CD14-positive monocyte (primary cell): ENCODE measurements at regions not wholly inside any gene's neighbourhood (a gene's known extent, or its start where the extent isn't known, plus 50 kb on each side); places are given as distances from the start of the nearest gene placed in this dataset.

Experiments
- DNase-seq, 3 donors: peaks; one replicate each; pipeline ENCODE4 v3.0.0-alpha.2; 2011 to 2022
- H2AFZ ChIP-seq: 2 replicates; pipeline ENCODE4 v1.6.0; 2012; ENCODE audit warnings: mild to moderate bottlenecking, low read depth, low read length, inconsistent platforms; ENCODE audit not compliant: insufficient read depth, poor library complexity, severe bottlenecking
- H3K27ac ChIP-seq, 2 donors: 1 replicate in 1 of 2; 2 replicates in 1 of 2; pipeline ENCODE4 v1.5.1; 2012 to 2013; ENCODE audit warnings: low read length in 2 of 2, control low read depth in 1 of 2, inconsistent platforms in 1 of 2, low read depth in 1 of 2, mild to moderate bottlenecking in 1 of 2
- H3K27me3 ChIP-seq, 2 donors: one replicate each; pipeline versions ENCODE4 v1.6.0 to v1.6.1; 2011 to 2013; ENCODE audit warnings: low read length in 2 of 2; ENCODE audit not compliant: control insufficient read depth in 2 of 2, insufficient read depth in 2 of 2
- H3K36me3 ChIP-seq, 2 donors: replicated peaks in 1 of 2; 1 replicate in 1 of 2; 2 replicates in 1 of 2; pipeline versions ENCODE4 v1.5.1 to v1.6.1; 2012 to 2013; ENCODE audit warnings: low read length in 2 of 2, control low read depth in 1 of 2, inconsistent platforms in 1 of 2, mild to moderate bottlenecking in 1 of 2; ENCODE audit not compliant: insufficient read depth in 2 of 2, control insufficient read depth in 1 of 2
- H3K4me1 ChIP-seq, 2 donors: 1 replicate in 1 of 2; 2 replicates in 1 of 2; pipeline versions ENCODE4 v1.5.1 to v1.6.1; 2012 to 2013; ENCODE audit warnings: low read length in 2 of 2, control low read depth in 1 of 2, inconsistent platforms in 1 of 2, mild to moderate bottlenecking in 1 of 2, moderate library complexity in 1 of 2; ENCODE audit not compliant: insufficient read depth in 2 of 2, control insufficient read depth in 1 of 2
- H3K4me2 ChIP-seq: replicated peaks from 2 replicates; pipeline ENCODE3; 2012; ENCODE audit warnings: low read length, moderate library complexity, mild to moderate bottlenecking; ENCODE audit not compliant: poor library complexity, severe bottlenecking; ENCODE audit errors: extremely low read depth
- H3K4me3 ChIP-seq, 3 experiments: fragments of 200-600 bp in 1 of 3; sonication (generic) in 1 of 3; replicated peaks in 1 of 3; 1 replicate in 2 of 3; 2 replicates in 1 of 3; pipeline ENCODE4 v1.5.1; 2011 to 2013; ENCODE audit warnings: low read length in 3 of 3, mild to moderate bottlenecking in 3 of 3, control low read depth in 2 of 3, low read depth in 2 of 3, inconsistent platforms in 1 of 3, moderate library complexity in 1 of 3
- H3K79me2 ChIP-seq: 2 replicates; pipeline ENCODE4 v1.6.0; 2012; ENCODE audit warnings: mild to moderate bottlenecking, control low read depth, inconsistent platforms, low read length, moderate library complexity; ENCODE audit not compliant: insufficient read depth
- H3K9ac ChIP-seq: 2 replicates; pipeline ENCODE4 v1.6.0; 2017; ENCODE audit warnings: low read length, mild to moderate bottlenecking; ENCODE audit not compliant: insufficient read depth, poor library complexity, severe bottlenecking
- H3K9me3 ChIP-seq, 2 donors: replicated peaks in 1 of 2; 1 replicate in 1 of 2; 2 replicates in 1 of 2; pipeline versions ENCODE4 v1.5.1 to v1.6.1; 2012 to 2013; ENCODE audit warnings: low read length in 2 of 2, control low read depth in 1 of 2; ENCODE audit not compliant: control insufficient read depth in 1 of 2, insufficient read depth in 1 of 2
- H4K20me1 ChIP-seq: 2 replicates; pipeline ENCODE4 v1.6.0; 2012; ENCODE audit warnings: mild to moderate bottlenecking, low read length, control low read depth, moderate library complexity; ENCODE audit not compliant: insufficient read depth
- H3K27ac Mint-ChIP-seq, 7 donors: one replicate each; pipeline ENCODE4 v1.8.0; 2020; ENCODE audit warnings: mild to moderate bottlenecking in 7 of 7, mixed read lengths in 7 of 7, moderate library complexity in 6 of 7, inconsistent platforms in 2 of 7
- H3K27me3 Mint-ChIP-seq, 3 donors: one replicate each; pipeline ENCODE4 v1.8.0; 2021 to 2022; ENCODE audit warnings: low read depth in 3 of 3, mild to moderate bottlenecking in 3 of 3, mixed read lengths in 3 of 3, moderate library complexity in 3 of 3, inconsistent platforms in 1 of 3
- H3K36me3 Mint-ChIP-seq, 2 donors: one replicate each; pipeline ENCODE4 v1.8.0; 2020; ENCODE audit warnings: mixed read lengths in 2 of 2, inconsistent platforms in 1 of 2, mild to moderate bottlenecking in 1 of 2
- H3K4me1 Mint-ChIP-seq: one replicate; pipeline ENCODE4 v1.8.0; 2020; ENCODE audit warnings: mild to moderate bottlenecking, mixed read lengths
- H3K4me3 Mint-ChIP-seq, 2 donors: one replicate each; pipeline ENCODE4 v1.8.0; 2020; ENCODE audit warnings: mild to moderate bottlenecking in 2 of 2, mixed read lengths in 2 of 2, moderate library complexity in 1 of 2
- H3K9me3 Mint-ChIP-seq, 7 donors: one replicate each; pipeline ENCODE4 v1.8.0; 2020 to 2022; ENCODE audit warnings: mixed read lengths in 7 of 7, mild to moderate bottlenecking in 6 of 7, moderate library complexity in 6 of 7, inconsistent platforms in 2 of 7
- CTCF ChIP-seq: fragments of 200-600 bp; IDR thresholded peaks from one replicate; pipeline ENCODE4 v1.8.0; 2022; ENCODE audit warnings: antibody characterized with exemption, mild to moderate bottlenecking
- WGBS: methylation state at CpG from one replicate; pipeline ENCODE4 v1.1.5; 2013; ENCODE audit warnings: missing lambda C conversion rate; ENCODE audit not compliant: insufficient coverage; 5-methylcytosine and 5-hydroxymethylcytosine counted together
- intact Hi-C, 2 donors: fragments of 100-400 bp; cut with micrococcal nuclease; formaldehyde crosslinking; loops; one replicate each; pipeline versions ENCODE4 v1.15.0 to v1.15.1; 2023

- Histone ChIP-seq H3K4me1 (no peaks in the 10 kb centered on the region), H3K9ac (no peak overlapping the region), H2AFZ (no peak overlapping the region), H3K36me3 (no peaks in the 10 kb centered on the region), H3K27me3 (no peaks in the 10 kb centered on the region), H3K79me2 (no peaks in the 10 kb centered on the region), H4K20me1 (no peaks in the 10 kb centered on the region), H3K9me3 (peaks cover 0 to 6% of the 10 kb centered on the region in 2 donors), H3K4me2 (no peak overlapping the region), H3K27ac (no peak overlapping the region), H3K4me3 (no peak overlapping the region)
- Mint-ChIP-seq H3K27ac (no peak overlapping the region), H3K4me3 (no peak overlapping the region), H3K9me3 (peaks cover 0 to 10% (median 3%) of the 10 kb centered on the region in 7 donors), H3K27me3 (peaks cover 2 to 5% (median 5%) of the 10 kb centered on the region in 3 donors), H3K36me3 (no peaks in the 10 kb centered on the region), H3K4me1 (no peaks in the 10 kb centered on the region)
- intact Hi-C loops, result no loop called here
- TF ChIP-seq CTCF, result no peak
- WGBS, result 81% methylated on average over 3 of the region's 6 CpGs
- DNase-seq, result no peak
Observed at GRCh38 chr2:224109751-224110150, 70.7 kb upstream of the SERPINE2 start.

- H3K4me1 Mint-ChIP-seq, result no peaks in the 10 kb centered on the region
Observed at GRCh38 chr2:224106794-224107193, 67.7 kb upstream of the SERPINE2 start.

More at GRCh38 chr2:224106794-224107193, 67.7 kb upstream of the SERPINE2 start:
- H3K9me3 ChIP-seq, result no peaks in the 10 kb centered on the region
- H3K9me3 Mint-ChIP-seq, result peaks cover 0 to 10% (median 3%) of the 10 kb centered on the region in 7 donors
- H4K20me1 ChIP-seq, result no peaks in the 10 kb centered on the region
- H3K27ac Mint-ChIP-seq, result no peak overlapping the region
- H3K36me3 Mint-ChIP-seq, result no peaks in the 10 kb centered on the region
- H3K4me2 ChIP-seq, result no peak overlapping the region
- no CpG with 5 or more reads among the region's 2 CpGs for WGBS
- no peak overlapping the region for H3K4me3 Mint-ChIP-seq
- H3K27me3 Mint-ChIP-seq, result peaks cover 2 to 5% (median 4%) of the 10 kb centered on the region in 3 donors
- no peaks in the 10 kb centered on the region for H3K79me2 ChIP-seq
- H3K4me1 ChIP-seq, result no peaks in the 10 kb centered on the region
- intact Hi-C loops, result no loop called here
- no peak overlapping the region for H3K9ac ChIP-seq
- H3K4me3 ChIP-seq, result no peak overlapping the region
- no peaks in the 10 kb centered on the region for H3K36me3 ChIP-seq
- TF ChIP-seq CTCF, result no peak
- no peak for DNase-seq
- H3K27me3 ChIP-seq, result no peaks in the 10 kb centered on the region
- H2AFZ ChIP-seq, result no peak overlapping the region
- H3K27ac ChIP-seq, result no peak overlapping the region
